MM.1S (cell line): ENCODE measurements at regions not wholly inside any gene's neighbourhood (a gene's known extent, or its start where the extent isn't known, plus 50 kb on each side); places are given as distances from the start of the nearest gene placed in this dataset.

Experiments used
- DNase-seq: peaks from one replicate; pipeline ENCODE4 v3.0.0-alpha.2; 2015
- H2AFZ ChIP-seq: fragments of 300-600 bp; sonication (generic); 2 replicates; pipeline ENCODE4 v1.6.0; 2016; ENCODE audit warnings: antibody characterized with exemption, low read length
- H3F3A ChIP-seq: fragments of 300-600 bp; sonication (generic); 2 replicates; pipeline ENCODE4 v1.6.1; 2016; ENCODE audit warnings: mild to moderate bottlenecking, antibody characterized with exemption, low read length, moderate library complexity, mixed read lengths; ENCODE audit not compliant: insufficient read depth
- H3K27ac ChIP-seq: fragments of 300-600 bp; sonication (generic); 2 replicates; pipeline ENCODE4 v1.5.1; 2016; ENCODE audit warnings: mild to moderate bottlenecking, low read length
- H3K27me3 ChIP-seq: fragments of 300-600 bp; sonication (generic); replicated peaks from 2 replicates; pipeline ENCODE4 v1.6.0; 2016; ENCODE audit warnings: low read length; ENCODE audit not compliant: insufficient read depth
- H3K36me3 ChIP-seq: fragments of 300-600 bp; sonication (generic); replicated peaks from 2 replicates; pipeline ENCODE4 v1.6.1; 2016; ENCODE audit warnings: mild to moderate bottlenecking, low read length, mixed read lengths; ENCODE audit not compliant: insufficient read depth
- H3K4me1 ChIP-seq: fragments of 300-600 bp; sonication (generic); 2 replicates; pipeline ENCODE4 v1.6.1; 2016; ENCODE audit warnings: low read length, mixed read lengths
- H3K4me2 ChIP-seq: fragments of 300-600 bp; sonication (generic); 2 replicates; pipeline ENCODE4 v1.6.0; 2016; ENCODE audit warnings: low read depth, low read length
- H3K4me3 ChIP-seq: fragments of 300-600 bp; sonication (generic); 2 replicates; pipeline ENCODE4 v1.5.1; 2016; ENCODE audit warnings: low read length, mixed read lengths
- H3K79me2 ChIP-seq: fragments of 300-600 bp; sonication (generic); 2 replicates; pipeline ENCODE4 v1.6.1; 2016; ENCODE audit warnings: mixed run types, low read length, mixed read lengths
- H3K9ac ChIP-seq: fragments of 300-600 bp; sonication (generic); 2 replicates; pipeline ENCODE4 v1.6.1; 2016; ENCODE audit warnings: low read length, mixed read lengths
- H3K9me2 ChIP-seq: fragments of 300-600 bp; sonication (generic); replicated peaks from 2 replicates; pipeline ENCODE4 v1.6.1; 2016; ENCODE audit warnings: mild to moderate bottlenecking, low read length, mixed read lengths; ENCODE audit not compliant: insufficient read depth
- H3K9me3 ChIP-seq: fragments of 300-600 bp; sonication (generic); replicated peaks from 2 replicates; pipeline ENCODE4 v1.6.1; 2016; ENCODE audit warnings: mild to moderate bottlenecking, low read length, mixed read lengths; ENCODE audit not compliant: insufficient read depth
- H4K20me1 ChIP-seq: fragments of 300-600 bp; sonication (generic); 2 replicates; pipeline ENCODE4 v1.6.1; 2016; ENCODE audit warnings: mild to moderate bottlenecking, low read length, moderate library complexity, mixed read lengths; ENCODE audit not compliant: insufficient read depth
- EZH2 ChIP-seq: fragments of 300-600 bp; sonication (generic); optimal IDR thresholded peaks from 2 replicates; pipeline ENCODE3; 2017; ENCODE audit warnings: low read depth, mild to moderate bottlenecking, antibody characterized with exemption, low read length, mixed read lengths
- EZH2phosphoT487 ChIP-seq: fragments of 300-600 bp; sonication (generic); IDR thresholded peaks from 2 replicates; pipeline ENCODE4 v1.6.1; 2018; ENCODE audit warnings: antibody characterized with exemption, low read length
- TF ChIP-seq, protein P1 (sequence below): fragments of 300-600 bp; sonication (generic); IDR thresholded peaks from 2 replicates; pipeline ENCODE4 v1.5.1; 2016; ENCODE audit warnings: antibody characterized with exemption, low read length, mixed read lengths

DNA sequence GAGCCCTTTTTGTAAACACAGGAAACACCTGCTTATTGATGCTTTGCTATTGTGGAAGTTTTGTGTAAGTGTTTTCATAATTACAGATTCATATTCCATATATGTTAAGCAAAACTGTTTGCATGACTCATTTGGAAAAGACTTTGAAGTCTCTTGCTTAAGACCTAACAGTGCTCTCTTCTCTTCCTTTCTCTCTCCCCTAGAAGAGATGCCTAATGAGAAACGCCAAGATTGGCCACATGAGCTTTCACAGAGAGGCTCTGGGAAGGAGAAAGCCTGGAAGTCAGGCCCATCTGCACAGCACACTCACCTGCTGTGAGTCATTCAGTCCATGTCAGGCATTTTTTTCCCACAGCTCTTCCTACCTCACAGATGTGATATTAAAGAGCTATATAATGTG, 101.6 kb upstream of the PALMD start:
- H3K9me3 ChIP-seq, result no peaks in the 10 kb centered on the region
- no peaks in the 10 kb centered on the region; the same call in 1 of the 2 replicates for H3K4me1 ChIP-seq
- no peak for DNase-seq
- no peaks in the 10 kb centered on the region for H3F3A ChIP-seq
- no peaks in the 10 kb centered on the region for H3K27me3 ChIP-seq
- no peak overlapping the region for H3K27ac ChIP-seq
- H3K4me3 ChIP-seq, result no peak overlapping the region
- H3K79me2 ChIP-seq, result no peaks in the 10 kb centered on the region
- H3K9me2 ChIP-seq, result no peaks in the 10 kb centered on the region
- H3K4me2 ChIP-seq, result no peak overlapping the region
- no peak overlapping the region for H2AFZ ChIP-seq
- no peaks in the 10 kb centered on the region for H4K20me1 ChIP-seq
- no peaks in the 10 kb centered on the region for H3K36me3 ChIP-seq
- no peak overlapping the region for H3K9ac ChIP-seq
- TF ChIP-seq EZH2 (no peak), EZH2phosphoT487 (no peak)
- TF ChIP-seq, protein P1, sequence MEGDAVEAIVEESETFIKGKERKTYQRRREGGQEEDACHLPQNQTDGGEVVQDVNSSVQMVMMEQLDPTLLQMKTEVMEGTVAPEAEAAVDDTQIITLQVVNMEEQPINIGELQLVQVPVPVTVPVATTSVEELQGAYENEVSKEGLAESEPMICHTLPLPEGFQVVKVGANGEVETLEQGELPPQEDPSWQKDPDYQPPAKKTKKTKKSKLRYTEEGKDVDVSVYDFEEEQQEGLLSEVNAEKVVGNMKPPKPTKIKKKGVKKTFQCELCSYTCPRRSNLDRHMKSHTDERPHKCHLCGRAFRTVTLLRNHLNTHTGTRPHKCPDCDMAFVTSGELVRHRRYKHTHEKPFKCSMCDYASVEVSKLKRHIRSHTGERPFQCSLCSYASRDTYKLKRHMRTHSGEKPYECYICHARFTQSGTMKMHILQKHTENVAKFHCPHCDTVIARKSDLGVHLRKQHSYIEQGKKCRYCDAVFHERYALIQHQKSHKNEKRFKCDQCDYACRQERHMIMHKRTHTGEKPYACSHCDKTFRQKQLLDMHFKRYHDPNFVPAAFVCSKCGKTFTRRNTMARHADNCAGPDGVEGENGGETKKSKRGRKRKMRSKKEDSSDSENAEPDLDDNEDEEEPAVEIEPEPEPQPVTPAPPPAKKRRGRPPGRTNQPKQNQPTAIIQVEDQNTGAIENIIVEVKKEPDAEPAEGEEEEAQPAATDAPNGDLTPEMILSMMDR, result no peak

DNA sequence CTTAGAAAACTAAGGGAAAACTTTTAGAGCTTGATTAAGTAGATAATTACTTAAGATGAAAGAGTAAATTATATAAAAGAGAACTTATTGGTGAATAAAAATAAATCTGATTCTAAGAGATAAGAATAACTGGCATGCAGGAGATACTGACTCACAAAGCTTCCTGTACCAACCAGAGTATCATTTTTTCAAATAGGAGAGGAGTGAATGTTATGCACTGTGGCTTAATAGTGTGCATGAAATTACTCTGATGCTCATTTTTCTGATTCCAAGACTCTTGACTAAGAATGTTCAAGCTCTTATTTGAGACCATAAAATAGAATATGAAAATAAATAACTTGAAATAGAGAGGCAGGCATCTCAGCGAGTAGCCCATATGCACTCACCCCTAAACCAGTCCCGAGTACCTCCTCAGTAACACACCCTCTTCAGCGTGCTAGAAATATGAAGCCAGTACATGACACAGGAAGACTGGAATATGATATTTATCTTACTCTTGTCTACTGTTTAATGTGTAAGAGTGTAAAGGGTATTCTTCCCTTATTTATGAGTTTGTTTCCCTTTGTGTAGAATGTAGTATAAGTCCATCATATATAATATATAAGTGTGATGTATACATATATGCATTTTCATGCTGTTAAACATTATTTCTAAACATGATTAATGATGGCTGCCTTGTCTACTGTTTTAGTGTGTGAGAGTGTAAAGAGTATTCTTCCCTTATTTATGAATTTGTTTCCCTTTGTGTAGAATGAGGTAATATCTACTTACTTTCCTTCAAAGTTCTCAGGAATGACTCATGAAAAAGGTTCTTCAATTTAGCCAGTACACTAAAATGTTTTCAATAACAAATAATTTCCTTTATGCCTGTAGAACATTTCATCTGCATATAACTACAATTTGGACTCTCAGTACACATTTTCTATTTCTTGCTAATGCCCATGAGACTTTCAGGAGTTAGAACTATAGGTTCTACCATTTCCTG, 99.2 kb upstream of the PALMD start:
- H3K4me2 ChIP-seq, result no peak overlapping the region
- H3K27me3 ChIP-seq, result no peaks in the 10 kb centered on the region
- H3F3A ChIP-seq, result no peaks in the 10 kb centered on the region
- H4K20me1 ChIP-seq, result no peaks in the 10 kb centered on the region
- H3K9ac ChIP-seq, result no peak overlapping the region
- no peaks in the 10 kb centered on the region for H3K79me2 ChIP-seq
- H3K4me3 ChIP-seq, result no peak overlapping the region
- TF ChIP-seq, protein P1, result no peak
- TF ChIP-seq EZH2 (no peak), EZH2phosphoT487 (no peak)
- no peak overlapping the region for H2AFZ ChIP-seq
- no peak for DNase-seq
- H3K36me3 ChIP-seq, result no peaks in the 10 kb centered on the region
- no peaks in the 10 kb centered on the region for H3K9me2 ChIP-seq
- no peaks in the 10 kb centered on the region; the same call in 1 of the 2 replicates for H3K4me1 ChIP-seq
- H3K27ac ChIP-seq, result no peak overlapping the region
- H3K9me3 ChIP-seq, result no peaks in the 10 kb centered on the region

DNA sequence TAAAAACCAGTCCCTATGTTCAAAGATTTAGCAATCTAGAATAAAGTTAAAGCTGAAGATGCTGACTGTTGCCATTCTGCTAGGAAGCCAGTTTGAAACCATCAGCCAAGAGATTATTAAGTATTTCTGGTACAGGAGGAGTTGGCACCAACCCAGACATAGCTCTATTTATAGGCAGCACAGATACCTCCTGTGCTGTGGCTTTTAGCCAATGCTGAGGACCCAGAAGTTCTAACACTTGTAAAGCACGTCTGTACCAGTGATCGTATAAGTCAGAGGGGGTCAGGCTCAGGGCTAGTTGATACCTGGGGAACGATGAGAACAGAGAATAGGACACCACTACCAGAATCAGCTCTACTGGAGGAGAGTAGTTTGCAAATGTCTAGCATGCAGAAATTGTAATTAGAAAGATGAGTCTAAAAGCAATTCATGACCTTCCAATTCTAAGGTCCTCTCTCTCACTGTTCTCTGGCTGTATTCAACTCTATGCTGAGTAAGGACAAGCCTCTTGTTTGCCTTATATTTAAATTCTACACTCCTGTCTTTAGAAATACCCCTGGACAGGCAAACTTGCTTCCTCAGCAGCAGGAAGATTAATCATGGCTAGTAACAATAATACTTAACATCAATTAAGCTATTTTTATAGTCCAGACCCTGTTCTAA, 96.8 kb upstream of the PALMD start:
- Histone ChIP-seq H3K9me3 (no peaks in the 10 kb centered on the region), H3K4me3 (peak overlapping the region; percentile 12; the same call in 1 of the 2 replicates), H3K79me2 (no peaks in the 10 kb centered on the region), H3K4me1 (no peaks in the 10 kb centered on the region; the same call in 1 of the 2 replicates), H2AFZ (peak overlapping the region; percentile 42; the same call in 1 of the 2 replicates), H4K20me1 (no peaks in the 10 kb centered on the region), H3K27ac (peak overlapping the region; percentile 53), H3K27me3 (no peaks in the 10 kb centered on the region), H3K4me2 (peak overlapping the region; percentile 59), H3K9me2 (no peaks in the 10 kb centered on the region), H3K9ac (no peak overlapping the region), H3F3A (no peaks in the 10 kb centered on the region), H3K36me3 (no peaks in the 10 kb centered on the region)
- TF ChIP-seq EZH2phosphoT487 (no peak), EZH2 (no peak)
- TF ChIP-seq, protein P1, result no peak
- DNase-seq, result peak; percentile 78
